ENCODE measurements at regions not wholly inside any gene's neighbourhood (a gene's known extent, or its start where the extent isn't known, plus 50 kb on each side); places are given as distances from the start of the nearest gene placed in this dataset.

GRCh38 chr11:91771961-91772360 lies 452.7 kb upstream of the FAT3 start:
- no peaks in the 10 kb centered on the region for H3K79me2 ChIP-seq (ENCODE audit: insufficient read depth)
- H2AFZ ChIP-seq (ENCODE audit: low read depth) = no peak overlapping the region
- POLR2A ChIA-PET = no interaction called here

More at GRCh38 chr11:91771961-91772360, 452.7 kb upstream of the FAT3 start:
- DNase-seq = no peak
- CTCF ChIA-PET = no interaction called here
- no peaks in the 10 kb centered on the region for H3K27me3 ChIP-seq (ENCODE audit: insufficient read depth)
- no peak overlapping the region for H3K4me3 ChIP-seq (ENCODE audit: low read depth in 2 of 2, low read length in 1 of 2)
- no peaks in the 10 kb centered on the region for H3F3A ChIP-seq (replicated peaks; ENCODE audit: insufficient read depth)
- H3K9ac ChIP-seq = no peak overlapping the region
- H3K9me3 ChIP-seq = no peaks in the 10 kb centered on the region
- no peak overlapping the region for H3K27ac ChIP-seq (ENCODE audit: low read depth in 2 of 2, low read length in 1 of 2)
- H3K36me3 ChIP-seq (replicated peaks in 1 of 2; ENCODE audit: control insufficient read depth in 1 of 2, insufficient read depth in 2 of 2, low read length in 1 of 2) = no peaks in the 10 kb centered on the region
- WGBS (ENCODE audit: low lambda C conversion rate) = 37% methylated on average over 1 of the region's 1 CpG
- H3K4me1 ChIP-seq (ENCODE audit: control insufficient read depth in 1 of 2, insufficient read depth in 2 of 2, low read depth in 1 of 2, low read length in 1 of 2) = no peaks in the 10 kb centered on the region
- no peak overlapping the region for H3K4me2 ChIP-seq
- no peaks in the 10 kb centered on the region for H3K9me2 ChIP-seq
- H4K20me1 ChIP-seq (ENCODE audit: insufficient read depth) = no peaks in the 10 kb centered on the region
- TF ChIP-seq RCOR1 (IDR thresholded peaks at IDR 0.05; ENCODE audit: low read length) (no peak), JUND (IDR thresholded peaks at IDR 0.05) (no peak), FOSL2 (IDR thresholded peaks at IDR 0.05; ENCODE audit: borderline replicate concordance, low read depth) (no peak), NFIC (IDR thresholded peaks at IDR 0.05; ENCODE audit: borderline replicate concordance) (no peak), CTCF (IDR thresholded peaks at IDR 0.05) (no peak), USF1 (IDR thresholded peaks at IDR 0.05; ENCODE audit: borderline replicate concordance, low read depth) (no peak), SMC3 (IDR thresholded peaks at IDR 0.05; ENCODE audit: low read depth, low read length) (no peak), USF2 (IDR thresholded peaks at IDR 0.05; ENCODE audit: borderline replicate concordance, low read depth, low read length) (no peak), YY1 (IDR thresholded peaks at IDR 0.05; ENCODE audit: low read depth) (no peak), MXI1 (IDR thresholded peaks at IDR 0.05; ENCODE audit: low read depth, low read length) (no peak), PBX3 (IDR thresholded peaks at IDR 0.05) (no peak), RAD21 (IDR thresholded peaks at IDR 0.05; ENCODE audit: low read length) (no peak), MEF2A (IDR thresholded peaks at IDR 0.05; ENCODE audit: borderline replicate concordance, low read depth) (no peak), GATA2 (CRISPR knock-in tag; IDR thresholded peaks at IDR 0.05) (no peak), NRF1 (IDR thresholded peaks at IDR 0.05; ENCODE audit: low read depth, low read length) (no peak), ELF1 (IDR thresholded peaks at IDR 0.05) (no peak)

Data from SK-N-SH (cell line).